Breast epithelium (tissue), 3 donors: ENCODE measurements at regions not wholly inside any gene's neighbourhood (a gene's known extent, or its start where the extent isn't known, plus 50 kb on each side); places are given as distances from the start of the nearest gene placed in this dataset.

ENCODE experiments used
- POLR2A ChIP-seq: fragments of 450-650 bp; IDR thresholded peaks from one replicate; pipeline ENCODE4 v1.6.1; 2016; ENCODE audit warnings: antibody characterized with exemption, mild to moderate bottlenecking, moderate library complexity
- POLR2AphosphoS5 ChIP-seq, 3 donors: sonication (generic); formaldehyde crosslinking; IDR thresholded peaks; one replicate each; pipeline ENCODE4 v1.6.1; 2017; ENCODE audit warnings: antibody characterized with exemption in 3 of 3
- TF ChIP-seq, protein P1 (sequence below), 3 donors: fragments of 450-650 bp; IDR thresholded peaks; one replicate each; pipeline ENCODE4 v1.5.1; 2016 to 2017; ENCODE audit warnings: antibody characterized with exemption in 3 of 3, mild to moderate bottlenecking in 3 of 3, moderate library complexity in 3 of 3

DNA sequence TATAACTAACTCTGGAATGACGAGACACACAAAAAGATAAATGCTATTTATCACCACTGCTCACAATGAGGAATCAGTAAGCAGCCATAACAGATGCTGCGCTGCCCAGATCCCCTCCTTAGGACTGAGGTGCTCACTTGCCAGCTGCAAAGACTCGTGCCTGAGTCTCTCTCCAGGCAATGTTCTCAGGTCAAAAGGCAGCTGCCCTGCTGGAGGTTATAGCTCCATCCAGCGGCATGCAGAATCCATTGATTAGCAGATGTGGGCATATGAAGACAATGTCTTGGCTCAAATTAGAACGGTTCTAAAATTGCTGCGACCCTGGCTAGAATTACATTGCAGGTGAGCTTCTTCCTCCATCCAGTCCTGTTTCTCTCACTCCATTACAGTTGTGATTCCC, 328.2 kb upstream of the CHRM3 start:
- TF ChIP-seq, protein P1, sequence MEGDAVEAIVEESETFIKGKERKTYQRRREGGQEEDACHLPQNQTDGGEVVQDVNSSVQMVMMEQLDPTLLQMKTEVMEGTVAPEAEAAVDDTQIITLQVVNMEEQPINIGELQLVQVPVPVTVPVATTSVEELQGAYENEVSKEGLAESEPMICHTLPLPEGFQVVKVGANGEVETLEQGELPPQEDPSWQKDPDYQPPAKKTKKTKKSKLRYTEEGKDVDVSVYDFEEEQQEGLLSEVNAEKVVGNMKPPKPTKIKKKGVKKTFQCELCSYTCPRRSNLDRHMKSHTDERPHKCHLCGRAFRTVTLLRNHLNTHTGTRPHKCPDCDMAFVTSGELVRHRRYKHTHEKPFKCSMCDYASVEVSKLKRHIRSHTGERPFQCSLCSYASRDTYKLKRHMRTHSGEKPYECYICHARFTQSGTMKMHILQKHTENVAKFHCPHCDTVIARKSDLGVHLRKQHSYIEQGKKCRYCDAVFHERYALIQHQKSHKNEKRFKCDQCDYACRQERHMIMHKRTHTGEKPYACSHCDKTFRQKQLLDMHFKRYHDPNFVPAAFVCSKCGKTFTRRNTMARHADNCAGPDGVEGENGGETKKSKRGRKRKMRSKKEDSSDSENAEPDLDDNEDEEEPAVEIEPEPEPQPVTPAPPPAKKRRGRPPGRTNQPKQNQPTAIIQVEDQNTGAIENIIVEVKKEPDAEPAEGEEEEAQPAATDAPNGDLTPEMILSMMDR (IDR thresholded peaks at IDR 0.05): no peak
- TF ChIP-seq POLR2A: no peak
- no peak for TF ChIP-seq POLR2AphosphoS5 (IDR thresholded peaks at IDR 0.05)
